ENCODE measurements at regions not wholly inside any gene's neighbourhood (a gene's known extent, or its start where the extent isn't known, plus 50 kb on each side); places are given as distances from the start of the nearest gene placed in this dataset.

- Histone ChIP-seq H3K9me3 (ENCODE audit: control insufficient read depth, insufficient read depth, low read depth, low read length) (no peaks in the 10 kb centered on the region), H3K36me3 (ENCODE audit: control insufficient read depth, insufficient read depth, low read length) (no peaks in the 10 kb centered on the region), H3K27ac (ENCODE audit: low read length) (no peak overlapping the region), H3K4me3 (ENCODE audit: low read depth in 2 of 2, low read length in 2 of 2) (no peak overlapping the region), H3K4me1 (ENCODE audit: control insufficient read depth, insufficient read depth, low read length) (no peaks in the 10 kb centered on the region), H3K27me3 (ENCODE audit: control insufficient read depth, insufficient read depth, low read length) (no peaks in the 10 kb centered on the region)
- intact Hi-C loops (cut with micrococcal nuclease; ENCODE audit: unreplicated experiment) = no loop called here
- ATAC-seq = no peak
- in situ Hi-C loops (cut with HindIII; ENCODE audit: low pct_unique_long_range_greater_than_20kb, low sequenced_read_pairs) = no loop called here
- no TSS peak for BruUV-seq (replicated peaks)
- no peak for DNase-seq (ENCODE audit: low read depth, low spot score)
- POLR2A ChIA-PET = no interaction called here
- CTCF ChIA-PET = no interaction called here
- no peak for TF ChIP-seq SIN3A (IDR thresholded peaks at IDR 0.05; ENCODE audit: borderline replicate concordance, insufficient read depth, low read depth, low read length)
Measured at GRCh38 chr4:103425406-103425805, 227.3 kb upstream of the CENPE start.

- in situ Hi-C loops (cut with HindIII; ENCODE audit: low pct_unique_long_range_greater_than_20kb, low sequenced_read_pairs) = no loop called here
- no peaks in the 10 kb centered on the region for H3K27me3 ChIP-seq (ENCODE audit: control insufficient read depth, insufficient read depth, low read length)
- no TSS peak for BruUV-seq (replicated peaks)
- no peak for DNase-seq (ENCODE audit: low read depth, low spot score)
- H3K4me1 ChIP-seq (ENCODE audit: control insufficient read depth, insufficient read depth, low read length) = no peaks in the 10 kb centered on the region
- H3K4me3 ChIP-seq (ENCODE audit: low read depth in 2 of 2, low read length in 2 of 2) = no peak overlapping the region
- no peaks in the 10 kb centered on the region for H3K36me3 ChIP-seq (ENCODE audit: control insufficient read depth, insufficient read depth, low read length)
- intact Hi-C loops (cut with micrococcal nuclease; ENCODE audit: unreplicated experiment) = no loop called here
- no peak overlapping the region for H3K27ac ChIP-seq (ENCODE audit: low read length)
- no peak for TF ChIP-seq REST (IDR thresholded peaks at IDR 0.05; ENCODE audit: insufficient read depth in 1 of 2, low read depth in 2 of 2, low read length in 1 of 2)
- no peak for TF ChIP-seq TCF7L2 (IDR thresholded peaks at IDR 0.05; ENCODE audit: low read depth, low read length)
- no peak for TF ChIP-seq SIN3A (IDR thresholded peaks at IDR 0.05; ENCODE audit: borderline replicate concordance, insufficient read depth, low read depth, low read length)
- TF ChIP-seq POLR2AphosphoS5 (IDR thresholded peaks at IDR 0.05; ENCODE audit: low read depth, low read length) = no peak
- no peak for TF ChIP-seq CTCF (IDR thresholded peaks at IDR 0.05)
- ChIA-PET POLR2A (no interaction called here), CTCF (no interaction called here)
- H3K9me3 ChIP-seq (ENCODE audit: control insufficient read depth, insufficient read depth, low read depth, low read length) = no peaks in the 10 kb centered on the region
- ATAC-seq = no peak
Measured at GRCh38 chr4:103424853-103425252, 226.7 kb upstream of the CENPE start.

GRCh38 chr4:103423261-103423660 lies 225.1 kb upstream of the CENPE start:
- in situ Hi-C loops (cut with HindIII; ENCODE audit: low pct_unique_long_range_greater_than_20kb, low sequenced_read_pairs) (no loop called here), intact Hi-C loops (cut with micrococcal nuclease; ENCODE audit: unreplicated experiment) (no loop called here)
- Histone ChIP-seq H3K27ac (ENCODE audit: low read length) (no peak overlapping the region), H3K9me3 (ENCODE audit: control insufficient read depth, insufficient read depth, low read depth, low read length) (no peaks in the 10 kb centered on the region), H3K36me3 (ENCODE audit: control insufficient read depth, insufficient read depth, low read length) (no peaks in the 10 kb centered on the region), H3K4me1 (ENCODE audit: control insufficient read depth, insufficient read depth, low read length) (no peaks in the 10 kb centered on the region), H3K4me3 (ENCODE audit: low read depth in 2 of 2, low read length in 2 of 2) (no peak overlapping the region), H3K27me3 (ENCODE audit: control insufficient read depth, insufficient read depth, low read length) (no peaks in the 10 kb centered on the region)
- DNase-seq (ENCODE audit: low read depth, low spot score) = no peak
- CTCF ChIA-PET = no interaction called here
- no peak for ATAC-seq
- POLR2A ChIA-PET = no interaction called here
- TF ChIP-seq TCF7L2 (IDR thresholded peaks at IDR 0.05; ENCODE audit: low read depth, low read length) (no peak), SIN3A (IDR thresholded peaks at IDR 0.05; ENCODE audit: borderline replicate concordance, insufficient read depth, low read depth, low read length) (no peak), CTCF (IDR thresholded peaks at IDR 0.05) (no peak), POLR2AphosphoS5 (IDR thresholded peaks at IDR 0.05; ENCODE audit: low read depth, low read length) (no peak), REST (IDR thresholded peaks at IDR 0.05; ENCODE audit: insufficient read depth in 1 of 2, low read depth in 2 of 2, low read length in 1 of 2) (no peak)
- BruUV-seq (replicated peaks) = no TSS peak
